T-helper 9 cell (primary cell): ENCODE measurements at regions not wholly inside any gene's neighbourhood (a gene's known extent, or its start where the extent isn't known, plus 50 kb on each side); places are given as distances from the start of the nearest gene placed in this dataset.

Source experiments
- DNase-seq: peaks from one replicate; pipeline ENCODE4 v3.0.0-alpha.2; 2020

DNA sequence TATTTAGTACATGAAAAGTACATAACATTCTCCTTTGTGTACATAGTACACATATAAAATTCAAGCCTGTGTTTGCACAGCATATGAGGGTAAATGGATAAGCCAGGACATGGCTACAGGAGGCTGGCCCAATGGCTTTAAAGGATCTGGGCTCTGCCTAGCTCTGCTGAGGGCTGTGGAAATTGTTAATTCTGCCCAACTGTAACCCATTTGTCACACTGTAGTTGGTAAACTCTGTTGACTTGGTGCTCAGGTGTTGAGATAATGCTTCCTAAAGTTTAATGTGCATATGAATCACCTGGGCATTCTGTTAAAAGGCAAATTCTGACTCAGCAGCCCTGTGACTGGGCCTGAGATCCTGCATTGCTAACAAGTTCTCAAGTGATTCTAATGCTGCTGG is 196.5 kb upstream of the ZPLD1 start:
- no peak for DNase-seq

DNA sequence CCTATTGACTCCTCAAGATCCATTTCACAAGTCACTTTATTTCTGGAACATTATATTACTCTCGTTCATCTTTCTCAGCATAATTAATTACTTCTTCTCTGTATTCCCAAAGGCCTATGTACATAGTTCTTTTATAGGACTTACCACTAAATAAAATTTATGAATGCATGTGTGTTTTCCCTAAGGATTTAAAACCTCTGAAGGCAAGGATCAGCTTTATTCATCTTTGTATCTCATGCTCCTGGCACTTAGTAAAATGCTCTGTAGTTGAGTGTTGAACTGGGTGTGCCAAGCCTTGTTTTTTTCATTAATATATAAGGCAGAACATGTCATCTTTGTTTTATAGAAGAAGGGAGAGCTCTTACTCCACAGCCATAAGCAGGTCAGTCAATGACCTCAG is 194.1 kb upstream of the ZPLD1 start:
- no peak for DNase-seq

DNA sequence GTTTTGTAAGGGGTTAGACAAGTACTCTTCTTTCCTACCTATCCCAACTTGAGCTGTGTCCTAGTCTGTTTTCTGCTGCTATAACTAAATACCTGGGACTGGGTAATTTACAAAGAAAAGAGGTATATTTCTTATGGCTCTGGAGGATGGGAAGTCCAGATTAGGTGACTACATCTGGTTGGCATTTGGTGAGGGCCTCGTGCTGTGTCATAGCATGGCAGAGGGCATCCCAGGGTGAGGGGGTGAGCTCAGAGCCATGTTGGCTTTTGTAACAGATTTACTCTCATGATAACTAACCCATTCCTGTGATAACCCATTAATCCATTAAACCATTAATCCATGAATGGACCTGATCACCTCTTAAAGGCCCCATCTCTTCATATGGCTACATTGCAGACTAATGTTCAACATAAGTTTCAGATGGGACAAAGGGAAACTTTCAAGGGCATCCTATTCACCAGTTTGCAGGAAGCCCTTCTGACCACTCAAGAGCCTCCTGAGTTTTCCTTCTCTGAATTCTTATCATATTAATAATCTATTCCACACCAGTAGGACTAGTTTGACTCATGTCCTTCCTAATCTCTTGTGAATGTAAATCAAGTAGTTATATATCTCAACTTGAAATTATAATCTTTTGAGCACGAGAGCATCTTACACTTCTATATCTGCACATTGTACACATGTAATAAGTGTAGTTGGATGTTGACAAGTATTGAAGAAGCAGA is 185.7 kb upstream of the ZPLD1 start:
- DNase-seq = no peak

DNA sequence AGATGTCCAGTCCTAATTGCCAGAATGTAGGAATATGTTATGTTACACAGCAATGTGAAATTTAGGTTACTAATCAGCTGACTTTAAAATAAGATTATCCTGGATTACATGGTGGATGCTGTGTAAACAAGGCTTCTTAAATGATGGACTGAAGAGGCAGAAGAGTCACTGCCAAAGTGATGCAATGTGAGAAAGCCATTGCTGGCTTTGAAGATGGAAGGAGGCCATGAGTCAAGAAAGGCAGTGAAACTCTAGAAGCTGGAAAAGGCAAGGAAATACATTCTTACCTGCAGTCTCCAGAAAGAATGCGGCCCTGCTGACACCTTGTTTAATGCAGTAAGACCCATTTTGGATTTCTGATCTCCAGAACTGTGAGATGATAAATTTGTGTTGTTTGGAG is 179.1 kb upstream of the ZPLD1 start:
- no peak for DNase-seq

DNA sequence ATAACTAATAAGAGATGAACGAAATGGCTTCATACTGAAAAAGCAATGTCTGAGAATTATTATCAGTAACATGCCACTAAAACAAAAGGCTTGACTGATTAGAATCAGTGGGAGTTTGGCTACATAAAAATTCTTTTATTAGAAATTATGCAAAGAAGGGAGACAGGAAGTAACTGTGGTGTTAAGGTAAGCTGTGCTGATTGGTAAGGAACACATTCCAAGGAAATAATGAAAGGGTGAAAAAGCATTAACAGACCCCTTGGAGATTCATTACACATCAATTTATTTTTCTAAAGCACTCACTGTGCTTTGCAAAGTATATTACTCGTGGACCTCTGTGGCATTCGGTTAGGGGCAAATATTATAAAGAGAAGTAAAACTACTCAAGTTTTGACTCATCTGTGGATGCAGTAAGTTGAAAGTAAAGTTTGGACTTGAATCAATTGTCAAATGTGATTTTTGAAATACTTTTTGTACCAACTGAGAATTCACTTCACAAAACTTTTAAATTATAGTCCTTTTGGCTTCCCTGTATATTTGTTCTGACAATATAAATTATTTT is 176.1 kb upstream of the ZPLD1 start:
- DNase-seq = no peak

DNA sequence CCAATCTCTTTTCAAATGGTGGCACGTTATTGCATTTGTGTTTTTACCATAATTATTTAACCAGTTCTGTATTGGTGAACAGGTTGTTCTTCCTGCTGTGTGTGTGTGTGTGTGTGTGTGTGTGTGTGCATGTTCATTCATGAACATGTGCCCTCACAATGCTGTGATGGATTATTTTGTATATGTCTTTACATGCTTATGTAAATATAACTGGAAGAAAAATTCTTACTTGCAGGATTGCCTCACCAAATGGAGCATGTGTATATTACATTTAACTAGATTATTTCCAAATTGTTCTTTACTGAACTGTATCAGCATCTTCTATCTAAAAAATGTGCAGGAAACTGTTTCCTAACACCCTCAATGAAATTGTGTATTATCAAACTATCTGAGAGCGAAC is 175.2 kb upstream of the ZPLD1 start:
- no peak for DNase-seq

DNA sequence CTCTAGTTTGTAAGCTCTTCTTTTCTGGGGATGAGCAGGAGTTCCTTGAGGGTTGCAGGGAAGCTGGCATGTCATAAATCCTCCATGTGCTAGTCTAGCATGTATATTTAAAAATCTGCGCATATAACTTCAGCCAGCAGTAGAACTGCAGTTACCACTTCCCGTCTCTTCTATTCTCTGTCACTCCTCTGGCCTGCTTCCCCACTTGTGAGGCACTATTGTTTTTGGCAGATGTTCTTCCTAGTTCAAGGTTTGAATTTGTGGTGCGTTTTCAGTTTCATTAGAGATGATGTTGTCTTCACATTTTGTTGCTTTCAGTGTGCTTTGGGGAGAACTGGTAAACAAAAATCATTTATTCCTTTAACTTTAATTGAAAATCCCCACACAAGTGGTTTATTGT is 169.1 kb upstream of the ZPLD1 start:
- DNase-seq = no peak

DNA sequence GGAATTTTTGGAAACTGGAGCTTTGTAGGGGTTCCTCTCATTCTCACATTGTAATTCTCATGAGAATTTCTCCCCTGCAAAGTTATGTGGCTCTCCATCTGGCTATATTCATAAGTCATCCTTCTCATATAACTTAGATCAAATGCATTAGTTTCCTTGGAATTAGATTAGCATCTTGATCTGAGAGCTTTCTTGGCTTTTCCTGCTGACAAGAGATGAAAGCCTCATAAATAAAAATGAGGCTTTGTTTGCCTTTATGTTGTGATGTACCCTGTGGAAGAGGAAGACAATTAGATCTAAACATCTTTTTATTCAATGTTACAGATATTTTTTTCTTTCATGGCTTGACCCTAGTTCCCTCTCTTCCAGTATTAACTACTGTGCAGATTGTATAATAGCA is 165.4 kb upstream of the ZPLD1 start:
- no peak for DNase-seq

DNA sequence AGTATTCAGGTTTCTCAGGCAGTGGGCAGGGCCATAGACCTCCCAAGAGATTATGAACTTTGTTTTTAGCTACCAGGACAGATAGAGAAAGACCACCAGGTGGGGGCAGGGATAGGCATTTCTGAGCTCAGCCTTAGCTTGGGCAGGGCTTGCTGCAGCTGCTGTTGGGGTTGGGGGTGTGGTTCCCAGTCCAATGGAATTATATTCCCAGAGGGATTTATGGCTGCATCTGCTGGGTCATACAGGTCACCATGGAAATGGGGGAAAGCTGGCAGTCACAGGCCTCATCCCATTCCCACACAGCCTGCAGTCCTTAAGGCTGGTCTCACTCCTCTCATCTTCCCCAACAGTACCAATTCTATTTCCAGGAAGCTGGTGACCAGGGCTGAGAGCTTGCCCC is 144.6 kb upstream of the ZPLD1 start:
- no peak for DNase-seq

DNA sequence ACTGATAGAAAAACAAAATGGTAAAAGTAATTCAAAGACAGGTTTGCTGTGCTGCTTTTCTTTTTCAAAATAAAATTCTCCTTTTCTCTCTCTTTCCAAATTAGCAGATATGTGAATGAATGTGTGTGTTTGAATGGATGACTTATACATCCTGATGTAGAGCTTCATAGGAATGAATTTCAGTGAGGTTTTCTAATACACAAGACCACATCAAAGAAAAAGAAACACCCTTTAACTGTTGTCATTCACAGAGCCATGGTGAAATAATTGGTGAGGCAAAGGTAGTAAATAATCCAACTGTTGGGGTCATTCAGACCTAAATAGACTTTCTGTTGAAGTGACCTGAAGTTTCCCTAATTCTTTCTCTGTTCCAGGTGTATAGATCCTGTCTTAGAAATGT is 139.1 kb upstream of the ZPLD1 start:
- no peak for DNase-seq

DNA sequence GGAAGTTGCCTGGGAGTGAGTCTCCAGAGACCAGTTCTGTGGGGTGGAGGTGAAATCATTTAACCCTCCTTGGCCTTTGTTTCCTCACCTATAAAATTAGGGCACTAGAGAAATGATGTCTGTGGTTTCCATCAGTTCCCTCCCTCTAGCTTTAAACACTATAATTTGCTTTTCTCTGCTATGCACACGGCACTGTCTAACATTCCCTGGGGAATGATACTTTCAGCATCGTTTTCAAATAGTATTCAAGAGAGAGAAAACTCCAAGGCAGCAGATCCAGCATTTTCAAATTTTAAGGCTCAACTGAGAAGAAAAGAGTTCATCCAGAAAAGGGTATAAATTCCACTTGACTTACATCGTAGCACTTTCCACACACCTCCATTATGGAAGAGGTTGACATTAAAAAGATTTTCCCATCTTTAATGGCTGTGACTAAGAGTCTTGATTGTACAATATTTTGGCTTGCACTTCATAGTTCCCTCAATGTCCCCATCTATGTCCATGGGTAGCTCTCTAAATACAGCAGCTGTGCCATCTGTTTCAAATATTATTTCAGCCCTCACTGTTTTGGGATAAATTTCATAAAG is 137.7 kb upstream of the ZPLD1 start:
- DNase-seq = no peak

DNA sequence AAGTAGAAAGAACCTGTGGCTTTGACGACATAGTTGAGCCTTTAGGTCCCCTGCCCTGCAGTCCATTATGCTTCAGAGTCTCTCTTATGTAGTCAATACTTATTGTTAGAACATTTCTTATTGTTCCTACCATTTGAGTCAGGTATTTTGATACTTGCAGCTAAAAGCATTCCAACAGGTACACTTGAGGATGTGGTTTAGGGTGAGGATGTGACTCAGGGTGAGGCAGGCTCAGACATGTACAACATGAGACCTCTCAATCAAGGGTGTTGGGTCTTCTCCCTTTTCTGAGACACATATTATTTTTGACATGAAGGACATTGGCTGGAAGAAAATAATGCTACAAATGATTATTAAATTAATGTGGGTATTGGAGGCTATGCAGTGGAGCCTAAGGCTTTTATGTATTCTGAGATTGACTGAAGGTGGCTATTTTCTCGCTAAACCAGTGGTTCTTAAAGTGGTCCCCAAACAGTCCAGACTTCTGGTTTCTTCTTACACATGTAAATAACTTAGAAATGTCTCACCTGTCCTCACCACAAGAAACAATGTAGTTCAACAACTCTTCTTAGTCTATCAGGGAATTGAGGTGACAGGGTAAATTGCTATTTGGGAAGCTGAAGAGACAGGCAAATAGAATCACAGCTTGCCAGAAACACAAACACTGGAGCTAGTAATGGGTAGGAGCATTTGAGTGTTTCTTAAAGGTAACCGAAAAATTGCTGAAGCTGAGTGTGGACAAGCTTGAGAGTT is 135.5 kb upstream of the ZPLD1 start:
- DNase-seq = no peak

DNA sequence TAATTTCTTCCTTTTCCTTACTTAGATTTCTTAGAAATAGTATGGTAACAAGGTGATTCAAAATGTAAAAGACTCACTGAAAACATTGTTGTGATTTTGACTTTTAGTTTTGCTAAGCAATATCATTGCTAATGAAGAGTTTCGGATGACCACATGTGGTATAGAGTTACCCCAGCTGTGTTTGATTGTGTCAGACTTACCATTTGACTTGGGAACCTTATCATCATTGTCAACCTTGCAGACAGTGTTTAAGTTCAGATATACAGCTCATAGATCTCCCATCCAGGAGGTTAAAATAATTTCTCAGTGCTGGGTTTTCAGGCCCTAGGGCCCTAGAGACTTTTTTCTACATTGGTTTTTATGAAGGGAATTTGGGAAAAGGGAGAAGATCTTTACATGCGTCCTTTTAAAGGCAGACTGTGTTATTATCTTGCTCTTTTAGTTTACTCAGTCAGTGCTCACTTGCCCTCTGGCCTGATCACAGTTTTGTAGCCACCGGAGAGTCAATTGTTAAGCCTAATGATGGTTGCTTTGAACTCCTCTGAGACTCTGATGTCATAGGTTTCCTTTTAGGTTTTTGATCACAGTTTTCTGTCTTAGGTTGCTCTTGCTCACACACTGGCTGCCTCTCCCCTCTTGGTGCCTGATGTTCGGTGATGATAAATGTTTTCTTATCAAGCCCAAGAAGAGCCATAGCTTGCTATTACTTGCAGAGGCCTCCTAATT is 133.5 kb upstream of the ZPLD1 start:
- DNase-seq = no peak

DNA sequence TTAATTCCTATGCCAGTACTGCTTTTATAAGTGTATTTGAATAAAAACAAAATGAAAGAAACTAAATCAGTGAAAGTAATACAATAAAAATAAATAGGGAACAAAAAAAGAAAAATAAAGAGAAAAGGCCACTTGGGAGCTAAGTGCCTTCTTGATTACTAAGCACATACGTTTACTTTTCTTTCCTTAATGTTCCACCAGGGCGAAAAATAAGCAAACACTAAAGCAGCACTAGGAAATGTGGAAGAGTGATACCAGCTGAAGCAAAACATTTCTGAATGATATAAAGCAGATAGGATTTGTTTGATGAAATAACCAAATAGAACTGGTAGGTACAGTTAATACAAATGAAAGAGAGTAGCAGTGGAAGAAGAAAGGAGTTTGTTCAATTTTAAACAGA is 132.8 kb upstream of the ZPLD1 start:
- DNase-seq = no peak

DNA sequence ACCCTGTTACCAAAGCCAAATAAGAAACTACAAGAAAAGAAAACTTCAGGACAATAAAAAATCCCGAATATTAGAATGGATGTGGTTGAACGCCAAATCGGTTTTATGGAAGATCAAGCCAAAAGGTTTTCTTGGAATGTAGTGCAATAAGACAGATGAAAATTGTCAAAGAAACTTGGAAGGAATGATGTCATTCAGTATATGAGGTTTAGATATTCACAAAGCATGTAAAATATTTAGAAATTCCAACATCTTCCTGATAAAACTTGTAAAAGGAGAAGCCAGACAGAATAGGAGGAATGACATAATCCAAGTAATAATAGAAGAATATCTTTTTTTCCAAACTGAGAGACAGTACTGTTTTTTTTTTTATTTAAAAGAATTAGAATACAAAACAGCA is 130.3 kb upstream of the ZPLD1 start:
- no peak for DNase-seq

DNA sequence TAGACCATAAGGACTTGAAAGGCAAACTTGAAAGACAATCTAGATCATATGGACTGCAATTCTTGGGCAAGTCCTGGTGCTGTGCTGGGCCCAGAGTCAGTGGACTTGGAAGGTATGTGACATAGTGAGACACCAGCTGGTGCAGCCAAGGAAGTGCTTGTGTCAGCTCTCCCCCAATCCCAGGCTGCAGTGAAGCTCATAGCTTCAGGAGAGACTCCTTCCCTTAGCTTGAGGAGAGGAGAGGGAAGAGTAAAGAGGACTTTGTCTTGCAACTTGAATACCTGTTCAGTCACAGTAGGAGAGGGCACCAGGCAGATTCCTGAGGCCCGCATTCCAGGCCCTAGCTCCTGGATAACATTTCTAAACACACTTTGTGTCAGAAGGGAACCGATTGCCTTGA is 127.4 kb upstream of the ZPLD1 start:
- no peak for DNase-seq

DNA sequence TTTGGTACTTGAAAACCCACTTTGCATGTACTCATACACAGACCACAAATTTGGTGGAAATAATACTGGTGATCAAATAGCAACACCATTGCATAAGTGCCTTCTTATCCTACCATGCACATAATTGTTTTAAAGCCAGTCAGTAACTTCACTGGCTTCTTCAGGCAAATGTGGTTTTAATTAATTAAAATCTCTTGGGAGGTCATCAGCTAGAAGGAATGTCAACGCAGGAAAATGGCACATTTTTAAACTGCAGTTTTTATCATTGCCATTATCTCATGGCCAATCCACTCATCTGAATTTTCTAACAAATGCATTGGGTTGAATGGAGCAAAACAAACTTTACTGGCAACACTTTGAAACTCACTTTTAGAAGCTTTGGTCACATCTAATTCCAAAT is 105.7 kb upstream of the ZPLD1 start:
- no peak for DNase-seq

DNA sequence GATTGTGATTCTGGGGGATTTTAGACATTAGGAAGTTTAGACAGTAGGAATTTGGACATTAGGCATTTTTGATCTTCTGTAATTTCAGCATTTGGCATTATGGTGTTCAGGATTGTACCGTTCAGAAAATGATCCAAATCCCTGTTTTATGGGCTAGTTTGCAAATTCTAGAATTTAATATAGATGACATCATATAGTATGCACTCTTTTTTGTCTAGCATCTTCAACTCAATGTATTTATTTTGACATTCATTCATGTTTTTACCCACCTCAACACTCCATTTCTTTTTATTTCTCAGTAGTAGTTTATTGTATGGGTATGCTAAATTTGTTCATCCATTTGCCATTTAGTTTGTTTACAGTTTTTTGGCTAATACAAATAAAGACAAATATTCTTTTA is 105.3 kb upstream of the ZPLD1 start:
- DNase-seq = no peak

DNA sequence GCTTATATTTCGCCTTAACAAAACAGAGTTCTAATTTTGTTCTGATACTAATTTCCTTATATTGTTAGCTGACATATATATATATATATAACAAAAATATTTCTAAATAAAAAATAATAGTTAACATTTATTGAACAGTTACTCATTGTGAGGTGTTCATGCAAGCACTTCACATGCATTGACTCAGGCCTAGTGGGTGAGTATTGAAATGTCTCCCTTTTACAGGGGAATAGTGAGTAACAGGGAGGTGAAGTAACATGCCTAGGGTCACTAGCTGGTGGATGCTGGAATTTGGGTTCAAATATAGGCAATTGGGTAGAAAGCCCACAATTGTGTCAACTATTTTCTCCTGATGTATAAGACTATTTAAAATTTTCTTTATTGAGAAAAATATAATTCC is 102.6 kb upstream of the ZPLD1 start:
- no peak for DNase-seq

DNA sequence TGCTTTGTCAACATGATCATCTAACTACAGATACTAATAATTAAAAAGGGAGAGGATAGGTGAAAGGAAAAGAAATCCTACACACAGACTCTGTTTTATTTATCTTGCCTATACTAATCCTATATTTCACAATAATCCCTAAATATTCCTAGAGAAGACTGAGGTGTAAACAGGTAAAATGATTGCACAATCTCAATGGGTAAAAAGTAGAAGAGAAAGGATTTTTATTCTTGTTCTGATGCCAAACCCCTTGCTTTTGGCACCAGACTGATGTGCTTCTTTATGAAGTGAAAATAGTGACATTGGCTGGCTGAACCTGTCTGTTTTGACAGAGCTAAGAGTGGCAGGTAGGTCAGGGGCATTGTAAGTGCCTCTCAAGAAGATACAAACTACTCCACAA is 101.9 kb upstream of the ZPLD1 start:
- DNase-seq = no peak

DNA sequence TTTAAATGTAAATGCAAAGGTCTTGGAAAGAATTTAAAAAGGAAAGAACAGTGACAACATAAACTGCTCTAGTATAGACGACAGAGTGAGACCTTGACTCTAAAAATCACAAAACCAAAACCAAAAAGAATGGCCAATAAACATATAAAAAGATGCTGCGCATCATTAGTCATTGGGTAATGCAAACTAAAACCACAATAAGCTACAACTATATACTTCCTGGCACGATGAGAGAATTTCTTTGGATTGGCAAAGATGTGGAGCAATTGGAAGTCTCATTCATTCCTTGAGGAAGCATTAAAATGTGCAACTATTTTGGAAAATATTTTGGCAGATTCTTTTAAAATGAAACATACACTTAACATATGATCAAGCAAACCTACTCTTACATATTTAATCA is 98.7 kb upstream of the ZPLD1 start:
- no peak for DNase-seq

DNA sequence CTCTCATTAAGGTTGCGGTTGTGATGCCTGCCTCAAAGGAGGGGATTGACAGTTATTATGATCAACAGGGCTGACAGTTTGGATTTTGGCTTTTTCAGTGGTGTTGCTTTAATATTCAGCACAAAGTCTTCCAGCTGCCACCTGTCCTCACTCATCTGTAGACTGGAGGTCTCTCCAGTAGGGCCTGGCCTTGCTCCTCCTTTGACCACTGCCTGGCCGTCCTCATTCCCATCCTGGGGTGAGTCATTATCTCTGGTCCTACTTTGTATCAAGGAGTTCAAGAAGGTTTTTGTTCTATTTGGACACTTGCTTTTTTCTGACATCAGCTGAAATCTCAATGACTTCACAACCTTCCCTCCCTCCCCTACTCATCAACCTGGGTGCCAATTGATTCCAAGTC is 95.1 kb upstream of the ZPLD1 start:
- no peak for DNase-seq

DNA sequence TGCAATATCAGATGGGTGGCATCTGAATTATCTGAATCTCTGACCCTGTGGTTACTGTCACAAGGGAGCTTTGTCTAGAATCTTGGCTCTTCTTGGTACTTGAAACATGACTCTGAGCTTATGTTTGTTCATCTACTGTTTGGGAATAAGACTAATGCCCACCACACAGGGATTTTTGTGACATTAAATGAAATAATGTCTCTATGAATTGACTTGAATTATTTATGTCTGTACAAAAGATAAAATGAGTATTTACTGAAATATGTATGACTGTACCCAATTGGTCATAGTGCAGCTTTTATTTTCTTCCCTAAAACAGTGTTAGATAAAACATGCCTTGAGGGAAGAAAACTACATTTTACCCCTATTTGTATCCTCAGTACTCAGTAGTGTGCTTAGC is 87.9 kb upstream of the ZPLD1 start:
- DNase-seq = no peak
